ENCODE measurements at regions not wholly inside any gene's neighbourhood (a gene's known extent, or its start where the extent isn't known, plus 50 kb on each side); places are given as distances from the start of the nearest gene placed in this dataset.

GRCh38 chr15:60116456-60117089, 112.5 kb downstream of the FOXB1 start:
- H3K36me3 ChIP-seq (replicated peaks), result no peaks in the 10 kb centered on the region
- no peak for DNase-seq
- no peak overlapping the region for H3K4me3 ChIP-seq (ENCODE audit: low read depth, low read length)
- H3K27me3 ChIP-seq (replicated peaks), result peaks cover 38% of the 10 kb centered on the region
- H3K27ac ChIP-seq, result no peak overlapping the region
- TF ChIP-seq, protein P1, sequence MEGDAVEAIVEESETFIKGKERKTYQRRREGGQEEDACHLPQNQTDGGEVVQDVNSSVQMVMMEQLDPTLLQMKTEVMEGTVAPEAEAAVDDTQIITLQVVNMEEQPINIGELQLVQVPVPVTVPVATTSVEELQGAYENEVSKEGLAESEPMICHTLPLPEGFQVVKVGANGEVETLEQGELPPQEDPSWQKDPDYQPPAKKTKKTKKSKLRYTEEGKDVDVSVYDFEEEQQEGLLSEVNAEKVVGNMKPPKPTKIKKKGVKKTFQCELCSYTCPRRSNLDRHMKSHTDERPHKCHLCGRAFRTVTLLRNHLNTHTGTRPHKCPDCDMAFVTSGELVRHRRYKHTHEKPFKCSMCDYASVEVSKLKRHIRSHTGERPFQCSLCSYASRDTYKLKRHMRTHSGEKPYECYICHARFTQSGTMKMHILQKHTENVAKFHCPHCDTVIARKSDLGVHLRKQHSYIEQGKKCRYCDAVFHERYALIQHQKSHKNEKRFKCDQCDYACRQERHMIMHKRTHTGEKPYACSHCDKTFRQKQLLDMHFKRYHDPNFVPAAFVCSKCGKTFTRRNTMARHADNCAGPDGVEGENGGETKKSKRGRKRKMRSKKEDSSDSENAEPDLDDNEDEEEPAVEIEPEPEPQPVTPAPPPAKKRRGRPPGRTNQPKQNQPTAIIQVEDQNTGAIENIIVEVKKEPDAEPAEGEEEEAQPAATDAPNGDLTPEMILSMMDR (IDR thresholded peaks at IDR 0.05; ENCODE audit: low read depth, low read length, missing control alignments), result no peak
- in situ Hi-C loops (cut with HindIII; ENCODE audit: low pct_ligation_motif_present, low sequenced_read_pairs), result no loop called here

GRCh38 chr15:60118146-60118545, 114.0 kb downstream of the FOXB1 start:
- Histone ChIP-seq H3K4me3 (ENCODE audit: low read depth, low read length) (no peak overlapping the region), H3K36me3 (replicated peaks) (no peaks in the 10 kb centered on the region), H3K27ac (no peak overlapping the region), H3K27me3 (replicated peaks) (peaks cover 38% of the 10 kb centered on the region)
- TF ChIP-seq, protein P1 (IDR thresholded peaks at IDR 0.05; ENCODE audit: low read depth, low read length, missing control alignments), result no peak
- DNase-seq, result no peak
- in situ Hi-C loops (cut with HindIII; ENCODE audit: low pct_ligation_motif_present, low sequenced_read_pairs), result no loop called here

GRCh38 chr15:60118626-60119025, 114.5 kb downstream of the FOXB1 start:
- H3K36me3 ChIP-seq (replicated peaks), result no peaks in the 10 kb centered on the region
- H3K4me3 ChIP-seq (ENCODE audit: low read depth, low read length), result no peak overlapping the region
- TF ChIP-seq, protein P1 (IDR thresholded peaks at IDR 0.05; ENCODE audit: low read depth, low read length, missing control alignments), result no peak
- in situ Hi-C loops (cut with HindIII; ENCODE audit: low pct_ligation_motif_present, low sequenced_read_pairs), result no loop called here
- H3K27me3 ChIP-seq (replicated peaks), result peaks cover 38% of the 10 kb centered on the region
- DNase-seq, result no peak
- no peak overlapping the region for H3K27ac ChIP-seq

DNA sequence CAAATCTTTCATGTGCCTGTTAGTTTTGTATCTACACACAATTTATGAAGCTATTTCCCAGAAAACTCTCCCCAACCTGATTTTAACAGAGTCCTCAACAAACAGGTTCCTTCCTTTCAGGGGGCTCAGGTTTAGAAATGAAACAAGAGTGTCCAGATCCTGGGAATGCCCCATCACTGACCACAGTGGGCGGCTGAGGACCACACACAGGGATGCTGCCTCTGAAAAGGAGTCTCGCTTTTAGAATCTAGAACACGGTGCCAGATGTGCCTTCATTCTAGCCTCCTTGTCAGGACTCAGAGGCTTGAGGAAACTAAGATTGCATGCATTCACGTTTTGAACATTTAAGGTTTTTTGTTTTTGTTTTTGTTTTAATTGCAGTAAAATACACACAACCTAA, 115.0 kb downstream of the FOXB1 start:
- TF ChIP-seq, protein P1 (IDR thresholded peaks at IDR 0.05; ENCODE audit: low read depth, low read length, missing control alignments), result no peak
- H3K27me3 ChIP-seq (replicated peaks), result peaks cover 38% of the 10 kb centered on the region
- no peak overlapping the region for H3K27ac ChIP-seq
- DNase-seq, result no peak
- H3K36me3 ChIP-seq (replicated peaks), result no peaks in the 10 kb centered on the region
- in situ Hi-C loops (cut with HindIII; ENCODE audit: low pct_ligation_motif_present, low sequenced_read_pairs), result no loop called here
- H3K4me3 ChIP-seq (ENCODE audit: low read depth, low read length), result no peak overlapping the region

GRCh38 chr15:60120100-60120499, 116.0 kb downstream of the FOXB1 start:
- no peak for DNase-seq
- in situ Hi-C loops (cut with HindIII; ENCODE audit: low pct_ligation_motif_present, low sequenced_read_pairs), result no loop called here
- H3K27me3 ChIP-seq (replicated peaks), result peaks cover 35% of the 10 kb centered on the region

More at GRCh38 chr15:60120100-60120499, 116.0 kb downstream of the FOXB1 start:
- H3K4me3 ChIP-seq (ENCODE audit: low read depth, low read length), result no peak overlapping the region
- TF ChIP-seq, protein P1 (IDR thresholded peaks at IDR 0.05; ENCODE audit: low read depth, low read length, missing control alignments), result no peak
- H3K27ac ChIP-seq, result no peak overlapping the region
- H3K36me3 ChIP-seq (replicated peaks), result no peaks in the 10 kb centered on the region
